ENCODE measurements at regions not wholly inside any gene's neighbourhood (a gene's known extent, or its start where the extent isn't known, plus 50 kb on each side); places are given as distances from the start of the nearest gene placed in this dataset.
A peak's percentile ranks its signal among the peaks of the same experiment; 100 is the strongest.
"Not testable (repeated sequence)": the region's sequence is repeated elsewhere in the genome, so short reads cannot be mapped to it uniquely, and the experiment has no call there.

- no peak for DNase-seq
These were observed 432.2 kb downstream of the SOX2 start for GRCh38 chr3:182143903-182144302.

DNA sequence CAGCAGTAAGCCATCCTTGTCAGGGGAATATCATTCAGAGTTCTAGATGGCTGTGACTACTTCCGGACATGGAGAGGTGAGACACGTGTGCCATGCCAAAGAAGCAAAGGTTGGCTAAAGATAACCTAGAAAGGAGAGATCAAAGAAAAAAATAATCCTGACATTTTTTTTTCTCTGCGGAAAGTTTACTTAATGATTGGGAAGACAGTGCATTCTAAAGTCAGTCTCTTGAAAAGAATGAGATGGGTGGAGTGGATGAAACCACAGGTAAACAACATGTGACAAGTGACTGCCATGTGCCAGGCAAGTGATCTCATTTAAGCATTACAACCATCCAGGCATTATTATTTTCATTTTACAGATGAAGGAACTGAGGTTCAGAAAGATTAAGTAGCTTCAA, 436.6 kb downstream of the SOX2 start:
- no peak for DNase-seq

- DNase-seq, result no peak
These were observed 437.9 kb downstream of the SOX2 start for GRCh38 chr3:182149594-182149993.

DNA sequence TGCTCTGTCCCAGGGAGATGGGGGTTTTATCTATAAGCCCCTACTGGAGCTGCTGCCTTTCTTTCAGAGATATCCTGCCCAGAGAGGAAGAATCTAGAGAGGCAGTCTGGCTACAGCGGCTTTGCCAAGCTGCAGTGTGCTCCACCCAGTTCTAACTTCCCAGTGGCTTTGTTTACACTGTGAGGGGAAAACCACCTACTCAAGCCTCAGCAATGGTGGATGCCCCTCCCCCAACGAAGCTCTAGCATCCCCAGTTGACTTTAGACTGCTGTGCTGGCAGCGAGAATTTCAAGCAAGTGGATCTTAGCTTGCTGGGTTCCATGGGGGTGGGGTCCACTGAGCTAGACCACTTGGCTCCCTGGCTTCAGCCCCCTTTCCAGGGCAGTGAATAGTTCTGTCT, 444.6 kb downstream of the SOX2 start:
- not testable (repeated sequence) for DNase-seq

GRCh38 chr3:182165234-182165633, 453.5 kb downstream of the SOX2 start:
- no peak for DNase-seq

DNA sequence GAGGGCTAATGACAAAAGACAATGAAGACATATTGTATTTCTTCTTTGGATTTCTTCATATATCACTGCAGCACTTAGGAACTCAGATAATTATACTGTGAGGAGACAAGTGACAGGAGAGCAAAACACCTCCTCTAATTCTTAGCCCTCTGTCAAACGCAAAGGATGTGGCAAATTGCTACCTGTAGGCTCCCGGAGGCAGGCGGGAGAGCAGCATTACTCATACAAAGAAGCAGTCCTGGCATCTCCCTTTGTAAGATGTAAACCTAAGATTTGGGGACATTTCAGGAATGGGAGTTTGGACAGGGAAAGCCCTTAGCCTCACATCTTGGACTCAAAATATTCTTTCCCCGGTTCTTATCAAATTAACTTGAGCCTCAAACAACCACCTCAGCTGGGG, 460.8 kb downstream of the SOX2 start:
- no peak for DNase-seq

- no peak for DNase-seq
These were observed 466.9 kb downstream of the SOX2 start for GRCh38 chr3:182178488-182179200.

DNA sequence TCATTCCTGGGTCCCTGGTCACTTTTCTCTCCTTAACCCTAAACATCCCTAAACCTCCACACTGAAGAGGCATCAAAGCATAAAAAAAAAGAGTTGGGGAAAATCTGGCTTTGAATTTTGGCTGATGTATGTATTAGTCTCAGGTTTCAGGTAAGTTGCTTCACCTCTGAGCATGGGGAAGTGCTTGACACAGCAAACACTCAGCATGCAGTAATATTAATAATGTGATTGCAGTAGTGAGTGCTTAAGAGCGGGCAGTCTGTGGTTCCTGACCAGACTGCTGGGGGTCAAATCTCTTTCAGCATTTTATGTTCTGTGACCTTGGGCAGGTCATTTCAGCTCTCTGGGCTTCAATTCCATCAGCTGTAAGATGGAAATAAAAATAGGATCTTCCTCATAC, 467.9 kb downstream of the SOX2 start:
- DNase-seq, result no peak

DNA sequence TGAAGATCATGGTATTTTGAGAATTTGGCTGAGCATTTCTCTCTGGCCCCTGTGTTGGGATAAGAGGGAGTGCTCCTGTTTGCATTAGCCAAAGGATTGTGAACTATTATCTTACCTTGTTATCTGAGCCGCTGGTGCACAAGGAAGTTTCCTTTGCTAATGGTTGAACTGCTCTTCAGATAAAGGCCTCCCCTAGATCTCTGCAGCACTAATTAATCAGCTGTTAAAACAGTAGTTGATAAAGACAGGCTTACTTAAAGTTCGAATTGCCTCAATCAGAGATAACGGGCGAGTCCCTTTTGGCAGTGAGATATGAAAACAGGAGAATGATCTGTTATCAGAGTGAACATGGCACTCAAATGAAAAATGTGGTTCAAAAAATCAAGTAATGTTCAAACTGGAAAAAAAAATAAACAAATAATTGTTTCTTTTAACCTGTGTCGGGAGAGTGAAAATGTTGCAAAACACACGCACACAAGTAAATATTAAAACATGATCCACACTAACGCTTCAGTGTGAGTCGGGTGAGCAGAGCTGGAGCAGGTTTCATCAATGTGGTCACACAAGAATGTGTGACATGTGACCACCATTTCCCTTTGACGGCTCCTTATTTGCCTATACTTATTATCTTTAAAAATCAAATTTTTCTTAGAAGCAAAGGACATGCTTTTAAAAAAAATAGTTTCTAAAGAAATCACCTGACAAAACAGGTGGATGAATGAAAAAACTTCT, 469.1 kb downstream of the SOX2 start:
- DNase-seq, result no peak

GRCh38 chr3:182182531-182182968, 470.8 kb downstream of the SOX2 start:
- no peak for DNase-seq

GRCh38 chr3:182183716-182184430, 472.1 kb downstream of the SOX2 start:
- DNase-seq, result no peak

GRCh38 chr3:182185313-182185712, 473.6 kb downstream of the SOX2 start:
- no peak for DNase-seq

- no peak for DNase-seq
These were observed 478.3 kb downstream of the SOX2 start for GRCh38 chr3:182190056-182190455.

DNA sequence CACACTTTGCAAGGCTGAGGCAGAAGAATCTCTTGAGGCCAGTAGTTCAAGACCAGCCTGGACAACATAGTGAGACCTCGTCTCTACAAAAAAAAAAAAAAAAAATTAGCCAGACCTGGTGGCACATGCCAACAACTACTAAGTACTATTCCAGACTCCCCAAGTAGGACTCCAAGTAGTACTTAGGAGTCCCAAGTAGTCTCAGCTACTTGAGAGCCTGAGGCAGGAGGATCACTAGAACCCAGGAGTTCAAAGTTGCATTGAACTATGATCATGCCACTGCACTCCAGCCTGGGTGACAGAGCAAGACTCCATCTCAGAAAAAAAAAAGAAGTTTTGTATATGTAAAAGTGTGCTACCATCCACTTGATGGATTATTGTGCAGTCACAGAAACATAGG, 486.6 kb downstream of the SOX2 start:
- no peak for DNase-seq

GRCh38 chr3:182201456-182202168, 489.9 kb downstream of the SOX2 start:
- DNase-seq, result no peak

- peak; percentile 65 for DNase-seq
These were observed 500.9 kb downstream of the SOX2 start for GRCh38 chr3:182212479-182213076.

DNA sequence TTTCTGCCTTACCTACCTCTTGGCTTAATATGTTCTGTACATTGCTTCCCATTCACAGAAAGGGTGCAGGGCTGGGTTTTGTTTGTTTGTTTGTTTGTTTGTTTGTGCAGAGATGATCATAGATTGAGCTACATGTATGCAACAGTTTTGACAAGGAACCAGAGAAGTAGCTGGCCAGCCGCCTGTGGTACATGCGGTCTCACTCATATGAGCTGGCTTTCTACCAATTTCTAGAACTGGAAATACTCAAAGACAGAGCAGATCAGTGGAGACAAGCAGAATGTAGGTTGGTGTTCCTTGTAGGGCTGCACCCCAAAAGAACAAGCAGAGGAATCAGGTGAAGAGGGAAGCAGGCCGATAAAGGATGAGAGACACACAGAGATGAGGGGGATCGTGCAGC, 502.7 kb downstream of the SOX2 start:
- no peak for DNase-seq

DNA sequence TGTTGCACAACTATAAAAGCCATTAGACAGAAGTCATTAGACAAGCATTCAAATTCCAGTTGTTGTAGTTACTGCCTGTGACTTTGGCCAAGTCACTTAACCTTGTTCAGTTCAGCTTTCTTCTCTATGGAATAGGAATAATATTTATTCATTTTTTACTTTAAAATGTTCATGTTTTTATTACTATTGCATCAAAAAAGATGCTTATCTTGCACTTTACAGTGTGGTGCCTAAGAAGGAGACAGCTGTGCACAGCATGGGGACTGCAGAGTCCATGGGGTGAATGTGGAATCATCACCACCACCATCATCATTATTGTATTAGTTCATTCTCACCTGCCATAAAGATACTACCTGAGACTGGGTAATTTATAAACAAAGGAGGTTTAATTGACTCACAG, 504.2 kb downstream of the SOX2 start:
- DNase-seq, result no peak

DNA sequence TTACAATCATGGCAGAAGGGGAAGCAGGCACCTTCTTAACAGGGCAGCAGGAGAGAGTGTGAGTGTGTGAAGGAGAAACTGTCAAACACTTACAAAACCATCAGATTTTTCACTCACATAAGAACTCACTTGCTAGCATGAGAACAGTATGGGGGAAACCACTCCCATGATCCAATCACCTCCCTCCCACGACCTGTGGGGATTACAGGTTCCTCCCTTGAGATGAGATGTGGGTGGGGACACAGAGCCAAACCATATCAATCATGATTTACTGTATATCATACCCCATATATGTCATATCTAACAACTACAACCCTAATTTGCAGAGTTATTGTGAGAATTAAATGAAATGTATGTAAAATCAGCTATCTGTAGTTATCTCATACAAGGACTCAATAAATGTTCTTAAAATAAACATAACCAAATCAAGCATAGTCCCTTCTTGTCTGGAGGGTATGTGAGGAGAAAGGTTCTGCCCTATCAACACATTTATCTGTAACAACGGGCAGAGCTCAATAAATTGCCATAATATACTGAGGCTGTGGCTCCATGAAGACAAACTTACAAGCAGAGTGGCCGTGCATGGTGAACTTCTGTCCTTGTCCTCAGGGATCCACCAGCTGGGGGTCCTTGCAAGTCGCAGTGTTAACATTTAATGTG, 504.7 kb downstream of the SOX2 start:
- DNase-seq, result no peak

DNA sequence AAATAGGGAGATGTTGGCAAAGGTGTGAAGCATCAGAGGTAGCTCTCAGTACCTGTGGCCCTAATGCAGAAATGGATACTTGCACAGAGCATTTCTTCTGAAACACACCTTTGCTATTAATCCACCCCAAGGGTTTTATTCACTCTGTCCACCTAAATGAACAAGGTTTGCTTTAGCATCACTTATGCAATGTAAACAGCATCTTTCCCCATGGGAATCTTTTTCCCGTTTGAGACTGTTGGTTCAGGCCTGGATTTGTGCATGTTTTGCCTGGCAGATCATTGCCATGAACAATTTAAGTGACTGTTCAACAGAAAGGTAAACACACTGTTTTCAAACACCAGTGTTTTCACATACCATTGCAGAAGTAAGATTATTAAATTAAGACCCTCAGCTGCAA, 508.3 kb downstream of the SOX2 start:
- no peak for DNase-seq

- no peak for DNase-seq
These were observed 508.7 kb downstream of the SOX2 start for GRCh38 chr3:182220471-182220870.

DNA sequence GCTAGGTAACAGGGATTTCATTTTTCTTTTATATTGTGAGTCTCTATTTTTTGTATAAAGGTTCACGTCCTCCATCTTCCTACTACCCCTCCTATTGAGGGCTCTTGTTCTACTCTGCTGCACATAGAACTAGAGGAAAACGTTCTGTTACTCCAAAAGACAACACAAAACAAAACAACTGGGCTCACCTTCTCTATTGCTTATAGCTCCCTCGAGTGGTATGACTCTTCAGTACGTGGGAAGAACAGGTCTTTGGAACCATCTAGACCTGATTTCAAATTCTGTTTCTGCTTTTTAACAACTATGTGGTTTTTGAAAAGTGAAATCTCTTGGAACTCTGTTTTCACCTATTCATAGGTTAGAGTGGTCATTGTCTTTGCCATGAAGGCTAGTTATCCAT, 515.3 kb downstream of the SOX2 start:
- no peak for DNase-seq

Measured in HCEC 1CT (cell line).